Left colon (tissue), 2 donors: ENCODE measurements at regions not wholly inside any gene's neighbourhood (a gene's known extent, or its start where the extent isn't known, plus 50 kb on each side); places are given as distances from the start of the nearest gene placed in this dataset.

Source experiments
- ATAC-seq: fragments of 200-7000 bp; cut with Tn5 transposase; one replicate; pipeline ENCODE4 v1.9.1; 2020; ENCODE audit warnings: mild to moderate bottlenecking, moderate library complexity
- DNase-seq, 2 donors: peaks; one replicate each; pipeline ENCODE4 v3.0.0-alpha.2; 2020
- intact Hi-C, 2 donors: fragments of 100-400 bp; cut with DNase I in 1 of 2; cut with micrococcal nuclease in 1 of 2; formaldehyde crosslinking; loops; one replicate each; pipeline versions ENCODE4 v1.11.2 to v1.14.0; 2022; cut with DNase I, micrococcal nuclease
- donor health status: DM: no; HTN: no; CAD: no.
- donor health status: DM: yes; HTN: yes; CAD: no.

DNA sequence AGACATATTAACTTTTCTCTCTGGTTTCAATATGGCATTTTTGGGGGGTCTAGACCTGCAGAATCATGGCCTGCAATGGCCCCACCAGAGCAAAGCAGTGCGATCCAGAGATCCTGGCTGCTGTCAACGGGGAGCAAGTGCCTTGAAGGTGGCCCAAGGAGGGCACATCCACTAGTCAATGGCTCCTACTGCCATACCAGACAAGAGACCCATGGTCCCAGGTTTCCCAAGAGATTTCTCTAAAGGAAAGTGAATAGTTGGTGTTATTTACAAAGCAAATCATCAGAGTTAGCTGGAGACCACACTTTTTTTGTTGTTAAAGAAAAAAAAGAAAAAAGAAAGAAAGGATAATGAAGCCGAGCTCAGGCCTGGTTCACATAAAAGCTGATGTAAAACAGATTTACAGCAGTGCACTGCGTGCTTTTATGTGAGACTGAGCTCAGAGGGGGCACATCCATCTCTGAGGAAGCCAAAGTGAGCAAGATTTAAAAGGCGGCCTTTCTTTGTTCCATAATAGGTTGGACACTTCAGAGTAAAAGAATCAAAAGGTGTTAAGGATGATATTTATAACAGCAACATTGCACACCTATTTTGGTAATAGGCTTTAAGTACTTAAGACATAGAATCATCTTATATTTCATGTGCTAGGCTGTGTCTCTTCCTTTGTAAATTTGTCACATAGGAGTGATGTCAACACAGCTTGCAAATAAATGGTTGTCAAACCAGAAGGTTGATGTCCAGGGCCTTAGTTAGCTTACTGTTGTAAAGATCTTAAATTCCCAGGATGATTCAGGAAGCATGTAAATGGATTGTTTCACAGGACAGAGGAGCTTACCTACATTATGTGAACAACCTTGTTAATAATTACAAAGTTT is 201.3 kb upstream of the NTM start:
- ATAC-seq (no peak), DNase-seq (no peak)
- intact Hi-C loops: no loop called here

DNA sequence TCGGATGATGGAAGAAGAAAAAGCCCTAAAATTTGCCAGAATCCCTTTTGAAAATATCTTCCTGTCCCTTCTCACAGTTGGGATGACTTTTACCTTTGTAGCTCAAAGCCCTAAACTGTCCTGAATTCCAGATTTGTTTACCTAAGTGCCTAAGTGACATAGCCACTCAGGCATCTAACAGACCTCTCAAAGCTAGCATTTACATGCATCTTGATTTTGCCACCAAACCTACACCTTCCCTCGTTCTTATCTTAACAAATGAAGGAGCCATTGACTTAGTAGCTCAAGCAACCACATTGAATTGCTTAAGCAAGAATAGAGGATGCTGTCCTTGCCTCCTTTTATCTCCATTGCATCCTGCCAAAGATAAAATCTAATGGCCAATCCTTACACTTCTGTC is 198.4 kb upstream of the NTM start:
- intact Hi-C loops: no loop called here
- no peak for DNase-seq
- ATAC-seq: no peak

DNA sequence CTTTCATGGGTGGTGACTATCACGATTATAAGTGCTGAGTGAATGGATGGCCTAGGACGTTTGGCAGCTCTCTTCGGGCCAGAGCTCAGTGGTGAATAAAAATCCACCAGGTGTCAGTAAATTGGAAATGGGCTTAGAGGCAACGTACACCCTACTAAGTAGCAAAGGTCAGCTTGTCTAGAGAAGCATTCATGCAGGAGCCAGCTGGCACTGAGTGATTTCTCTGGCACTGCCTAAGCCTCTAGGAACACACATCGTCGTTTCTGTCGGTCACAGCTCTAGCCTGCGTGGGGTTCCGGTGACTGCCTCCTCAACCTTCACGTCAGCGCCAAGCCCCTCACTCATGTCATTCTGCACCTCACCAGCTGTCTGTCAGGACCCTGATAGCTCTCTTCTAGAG is 192.4 kb upstream of the NTM start:
- ATAC-seq: no peak
- intact Hi-C loops: no loop called here
- DNase-seq: no peak

DNA sequence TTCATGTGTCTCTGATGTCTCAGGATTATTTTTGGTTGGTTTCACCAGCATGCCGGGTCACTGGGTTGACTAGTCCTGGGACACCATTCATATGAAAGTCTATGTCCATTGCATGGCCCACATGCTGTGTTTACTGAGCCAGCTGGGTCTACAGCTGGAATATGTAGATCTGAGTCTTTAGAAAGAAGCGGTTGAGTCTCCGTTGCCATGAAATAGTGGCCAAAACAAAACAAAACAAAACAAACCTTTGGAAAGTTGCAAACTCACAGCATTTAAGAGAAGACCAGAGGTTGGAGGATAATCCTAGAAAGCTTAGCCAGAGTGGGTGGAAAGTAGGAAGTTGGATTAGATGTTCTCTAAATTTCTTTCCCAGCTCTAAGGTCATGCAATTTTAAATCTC is 191.8 kb upstream of the NTM start:
- ATAC-seq: no peak
- DNase-seq: no peak
- intact Hi-C loops: no loop called here

DNA sequence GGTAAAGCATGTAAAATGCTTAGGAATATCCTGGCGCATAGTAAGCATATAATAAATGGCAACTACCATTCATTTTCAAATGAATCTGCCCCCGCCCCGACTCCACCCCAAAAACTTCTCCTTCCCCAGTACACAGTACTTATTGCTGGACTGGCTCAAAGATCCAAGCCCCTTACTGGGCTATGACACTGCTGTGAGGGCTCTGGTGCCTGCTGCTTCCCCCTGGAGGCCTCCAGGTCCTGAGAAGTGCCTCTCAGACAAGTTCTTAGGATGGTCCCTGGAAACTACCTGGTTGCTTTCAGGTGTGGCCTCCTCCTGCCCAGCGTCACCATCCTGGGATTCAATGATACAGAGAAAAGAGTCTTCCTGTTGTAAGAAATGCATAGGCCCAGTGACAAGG is 190.6 kb upstream of the NTM start:
- DNase-seq (no peak), ATAC-seq (no peak)
- intact Hi-C loops: no loop called here

DNA sequence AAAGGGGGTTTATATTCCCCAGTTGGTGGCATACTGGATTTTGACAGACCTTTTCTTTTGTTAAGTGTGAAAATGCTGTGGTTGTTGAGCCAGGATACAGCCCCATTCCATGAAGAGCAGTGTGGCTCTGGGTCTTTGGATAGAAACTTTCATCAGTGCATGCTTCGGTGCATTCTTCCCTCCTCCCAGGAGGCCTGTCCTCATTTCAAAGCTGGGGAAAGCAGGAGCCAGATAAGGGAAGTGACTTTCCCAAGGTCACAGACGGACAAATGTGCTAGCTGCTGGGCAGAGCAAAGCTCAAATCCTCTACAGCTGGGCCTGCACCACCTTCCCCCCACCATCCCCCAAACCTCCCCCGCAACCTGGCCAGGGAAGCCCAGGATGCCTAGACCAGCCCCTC is 184.5 kb upstream of the NTM start:
- no peak for ATAC-seq
- intact Hi-C loops: no loop called here
- no peak for DNase-seq

DNA sequence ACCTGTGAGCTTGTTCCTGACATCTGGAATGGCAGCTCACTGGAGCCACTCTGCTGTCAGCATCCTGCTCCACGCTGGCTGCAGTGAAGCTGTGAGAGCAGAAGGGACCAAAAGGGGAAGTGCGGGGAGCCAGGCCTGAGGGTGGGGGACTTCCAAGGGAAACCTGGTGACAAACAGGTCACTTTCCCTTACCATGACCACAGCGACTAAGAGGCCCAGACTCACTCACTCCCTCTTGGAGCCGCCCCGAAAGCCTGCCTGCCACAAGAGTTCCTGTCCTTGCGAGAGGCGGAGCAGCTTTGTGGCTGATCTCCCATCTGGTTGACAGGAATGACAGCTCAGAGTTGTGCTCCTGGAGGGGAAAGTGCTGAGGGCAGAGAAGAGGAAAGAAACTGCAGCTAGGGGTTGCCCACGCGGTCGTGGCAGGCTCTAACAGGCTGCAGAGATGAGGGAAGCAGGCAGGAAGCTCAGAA is 183.8 kb upstream of the NTM start:
- DNase-seq (no peak), ATAC-seq (no peak)
- intact Hi-C loops: no loop called here

DNA sequence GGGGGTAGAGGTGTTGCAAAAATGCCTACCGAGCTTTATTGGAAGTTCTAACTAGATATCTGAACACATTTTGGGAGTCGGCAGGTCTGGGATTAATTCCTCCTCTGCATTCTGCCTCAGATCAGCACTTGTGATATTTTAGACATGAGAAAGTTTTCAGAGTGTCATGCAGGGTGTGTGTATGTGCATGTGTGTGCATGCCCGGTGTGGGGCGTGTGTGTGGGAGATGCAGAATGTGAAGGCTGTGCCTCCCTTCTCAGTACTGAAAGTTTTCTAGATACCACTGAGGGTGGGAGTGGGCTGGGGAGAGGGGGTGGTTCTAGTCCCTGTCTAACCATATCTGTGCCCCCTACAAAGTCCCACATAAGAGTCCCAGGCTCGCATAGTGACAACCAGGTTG is 180.0 kb upstream of the NTM start:
- no peak for ATAC-seq
- intact Hi-C loops: no loop called here
- DNase-seq: no peak

DNA sequence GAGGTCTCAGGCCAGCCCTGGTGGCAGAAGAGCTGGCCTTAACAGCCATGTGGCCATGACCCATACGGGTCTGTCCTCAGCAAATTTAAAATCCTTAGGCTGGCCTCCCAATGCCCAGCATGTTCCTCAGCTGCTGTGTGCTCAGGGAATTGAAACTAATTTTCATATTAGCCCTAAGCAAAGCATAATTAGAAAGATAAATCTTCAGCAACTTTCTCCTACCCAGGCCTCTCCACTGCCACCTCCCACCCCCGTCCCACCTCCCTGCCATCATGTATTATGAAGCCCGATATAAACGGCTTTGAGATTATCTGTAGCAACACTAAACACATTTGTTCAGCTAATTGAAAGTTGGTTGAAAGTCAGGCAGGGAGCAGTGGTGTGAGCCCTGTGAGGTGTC is 178.8 kb upstream of the NTM start:
- no peak for DNase-seq
- intact Hi-C loops: no loop called here
- ATAC-seq: no peak

DNA sequence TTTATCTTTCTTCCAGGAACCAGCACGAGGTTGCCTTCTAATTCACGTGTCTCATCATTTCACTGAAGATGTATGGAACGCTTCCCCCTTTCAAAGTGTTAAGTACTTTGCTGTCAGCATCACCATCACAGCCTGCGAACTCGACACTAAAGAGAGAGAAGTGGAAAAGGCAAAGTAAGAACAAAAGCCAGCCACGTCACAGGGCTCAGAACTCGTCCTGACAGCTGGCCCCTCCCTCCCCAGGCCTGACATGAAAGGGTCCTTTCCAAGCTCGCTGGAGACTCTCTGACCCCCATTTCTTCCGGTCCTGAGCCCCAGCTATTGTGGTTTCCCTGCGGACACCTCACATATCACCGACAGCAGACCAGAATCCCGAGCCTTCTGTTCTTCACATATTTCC is 177.8 kb upstream of the NTM start:
- intact Hi-C loops: no loop called here

DNA sequence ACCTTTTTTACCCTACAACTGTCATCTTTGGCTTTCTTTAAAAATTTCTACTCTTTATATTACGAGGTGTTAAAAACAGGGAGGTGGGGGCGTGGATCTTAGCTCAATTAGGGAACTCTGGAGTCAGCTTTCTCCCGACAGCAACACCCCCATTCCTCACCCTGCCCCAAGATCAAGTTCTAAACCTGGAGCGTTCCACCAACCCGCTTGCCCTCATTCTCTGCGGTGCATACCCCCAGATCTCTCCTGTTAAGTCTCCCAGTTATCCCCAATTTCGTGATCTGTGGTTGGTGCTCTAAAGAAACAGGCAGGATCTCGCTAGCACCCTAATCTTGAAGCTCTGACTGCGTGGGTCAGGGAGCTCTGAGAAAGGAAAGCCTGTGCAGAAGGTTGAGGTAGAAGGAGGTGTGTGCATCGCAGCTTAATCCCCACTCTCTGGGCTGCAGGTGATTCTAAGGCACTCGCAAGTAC is 177.3 kb upstream of the NTM start:
- ATAC-seq (no peak), DNase-seq (no peak)
- intact Hi-C loops: no loop called here

More for the DNA sequence above, 177.8 kb upstream of the NTM start:
- ATAC-seq (no peak), DNase-seq (no peak)

DNA sequence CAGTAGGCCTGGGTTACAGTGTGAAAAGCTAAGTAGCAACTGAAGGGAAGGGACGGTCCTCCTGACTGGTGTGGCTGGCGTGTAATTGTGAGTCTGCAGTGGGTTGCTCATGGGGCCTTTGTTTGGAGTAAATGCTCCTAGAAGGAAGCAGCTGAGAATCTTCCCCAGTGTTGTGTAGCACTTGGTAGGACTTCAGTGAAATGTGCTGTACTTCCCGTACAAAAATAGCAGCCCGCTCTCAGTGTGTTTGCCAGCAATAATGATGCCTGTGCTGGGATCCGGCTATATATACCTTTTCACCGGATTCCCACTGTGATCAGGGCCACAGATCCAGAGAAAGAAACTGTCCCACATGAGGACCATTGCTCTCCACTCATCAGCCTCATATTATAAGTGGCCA is 175.7 kb upstream of the NTM start:
- intact Hi-C loops: no loop called here
- ATAC-seq (no peak), DNase-seq (no peak)

DNA sequence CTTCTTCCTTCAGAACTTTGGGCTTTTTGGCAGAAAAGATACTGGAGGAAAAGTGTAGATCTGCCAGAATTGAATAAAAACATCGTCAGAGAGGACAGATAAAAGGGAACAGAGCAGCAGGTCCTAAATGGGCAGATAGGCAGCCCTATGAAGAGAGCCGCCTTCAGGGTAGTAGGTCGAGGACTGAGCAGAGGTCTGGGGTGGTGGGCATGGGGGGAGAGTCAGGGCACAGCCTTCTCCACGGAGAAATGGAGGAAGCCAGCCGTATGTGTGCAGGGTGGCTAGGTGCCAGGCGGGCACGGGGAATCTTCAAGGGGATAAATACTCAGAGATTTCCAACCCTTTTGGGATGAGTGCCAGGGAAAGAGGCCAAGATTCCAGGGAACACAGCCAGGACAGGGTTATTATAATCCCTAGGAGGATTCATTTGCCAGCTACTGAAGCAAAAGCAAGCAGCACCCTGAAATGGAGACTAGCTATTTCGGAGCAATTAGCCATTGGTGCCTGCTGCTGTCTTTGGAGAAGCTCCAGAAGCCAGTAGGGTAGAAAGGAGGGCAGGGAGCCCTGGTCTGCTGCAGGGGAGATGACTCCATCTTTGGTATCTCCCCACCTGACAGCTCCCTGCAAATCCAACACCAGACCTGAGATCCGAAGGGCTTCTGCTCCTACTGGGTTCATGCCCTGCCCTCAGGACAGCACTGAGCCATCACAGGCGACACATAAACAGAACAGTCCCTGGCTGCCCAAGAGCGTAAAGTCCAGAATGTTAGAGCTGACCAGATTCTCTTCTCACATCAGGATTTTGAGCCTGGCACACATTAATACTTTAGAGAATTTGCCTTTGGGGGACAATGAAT is 174.5 kb upstream of the NTM start:
- ATAC-seq (peak; percentile 46), DNase-seq (peak; percentile 31 to 38)
- intact Hi-C loops: no loop called here

DNA sequence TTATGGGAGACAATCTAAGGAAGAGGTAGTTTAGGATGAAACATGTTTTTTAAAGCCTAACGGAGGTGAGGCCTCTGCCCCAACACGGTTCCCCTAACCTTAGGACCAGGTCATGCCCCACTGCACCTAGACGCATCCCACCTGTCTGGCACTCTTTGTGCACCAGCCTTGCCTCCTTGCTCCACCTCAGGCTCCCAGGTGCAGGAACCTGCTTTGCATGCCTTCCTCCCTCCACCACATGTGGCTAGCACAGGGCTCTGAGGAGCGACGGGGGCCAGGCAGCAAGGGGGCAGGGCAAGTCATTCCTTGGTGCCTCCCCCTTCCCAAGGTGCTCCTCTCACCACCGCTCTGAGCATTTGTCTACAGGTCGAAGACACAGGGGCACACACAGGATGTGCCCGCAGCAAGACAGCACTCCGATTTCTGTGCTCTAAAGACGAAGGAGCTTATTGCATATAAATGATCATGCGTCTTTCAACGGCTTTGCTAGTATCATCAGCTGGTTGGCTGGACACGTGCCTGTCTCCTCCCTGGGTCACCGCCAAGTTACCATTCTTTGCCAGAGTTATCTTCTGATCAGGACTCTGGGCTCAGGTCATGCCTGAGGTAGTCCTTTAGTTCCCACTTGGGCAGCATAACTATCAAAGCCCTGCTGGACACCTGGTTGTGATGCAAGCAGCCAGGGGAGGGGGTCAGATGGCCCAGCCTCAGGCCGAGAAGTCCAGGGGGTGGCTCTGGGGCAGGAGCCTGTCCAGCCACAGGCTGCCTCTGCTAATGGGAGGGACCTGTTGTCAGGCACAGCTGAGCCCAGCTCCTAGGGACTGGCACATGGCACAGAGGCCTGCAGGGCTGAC is 172.0 kb upstream of the NTM start:
- intact Hi-C loops: no loop called here
- no peak for ATAC-seq
- no peak for DNase-seq

DNA sequence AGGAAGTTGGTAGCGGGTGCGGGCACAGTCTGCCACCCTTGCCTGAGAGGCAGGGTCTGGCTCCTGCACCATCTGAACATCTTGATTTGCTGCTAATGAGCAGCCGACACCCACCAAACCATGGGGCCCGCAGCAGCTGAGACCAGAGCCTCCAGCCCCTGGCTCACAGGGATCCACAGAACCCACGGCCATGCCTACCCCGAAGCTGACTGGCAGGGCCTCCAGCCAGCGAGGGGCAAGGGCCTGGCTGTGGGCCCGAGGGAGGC is 171.5 kb upstream of the NTM start:
- intact Hi-C loops: no loop called here
- ATAC-seq: no peak
- no peak for DNase-seq

DNA sequence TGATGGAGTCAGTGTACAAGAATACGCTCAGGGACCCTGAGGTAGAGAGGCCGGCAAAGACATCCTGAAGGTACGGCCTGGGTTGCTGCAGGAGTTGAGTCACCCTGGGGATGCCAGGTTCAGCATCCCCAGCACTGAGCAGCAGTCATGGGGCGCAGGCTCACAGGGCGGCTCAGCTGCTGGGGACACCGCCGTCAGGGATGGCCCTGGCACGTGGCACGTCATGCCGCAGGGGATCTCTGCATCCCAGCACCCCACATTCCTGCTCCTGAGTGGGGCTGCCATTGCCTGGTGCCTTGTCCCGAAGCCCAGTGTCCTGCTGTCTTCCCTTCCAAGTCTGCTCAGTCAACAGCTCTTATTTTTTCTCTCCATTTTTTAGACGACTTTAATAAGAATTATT is 168.7 kb upstream of the NTM start:
- ATAC-seq (no peak), DNase-seq (no peak)
- intact Hi-C loops: no loop called here

DNA sequence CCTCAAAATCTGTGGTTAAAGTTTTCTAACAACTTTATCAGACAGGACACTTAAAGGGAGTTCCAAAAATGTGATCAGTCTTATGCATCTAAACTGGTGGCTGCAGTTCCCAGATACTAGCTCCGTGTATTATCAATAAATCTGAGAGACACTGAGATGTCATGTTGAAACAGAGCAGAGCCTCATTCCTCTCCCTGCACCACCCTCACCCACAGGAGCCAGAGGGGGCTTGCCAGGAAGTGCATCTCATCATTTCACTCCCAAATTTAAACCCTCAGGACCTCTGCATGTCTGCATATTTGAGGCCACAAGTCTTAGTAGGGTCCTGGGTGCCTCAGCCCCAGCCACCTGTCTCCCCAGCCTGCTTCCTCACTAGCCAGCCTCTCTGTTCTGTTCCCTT is 167.4 kb upstream of the NTM start:
- DNase-seq (no peak), ATAC-seq (no peak)
- intact Hi-C loops: no loop called here

DNA sequence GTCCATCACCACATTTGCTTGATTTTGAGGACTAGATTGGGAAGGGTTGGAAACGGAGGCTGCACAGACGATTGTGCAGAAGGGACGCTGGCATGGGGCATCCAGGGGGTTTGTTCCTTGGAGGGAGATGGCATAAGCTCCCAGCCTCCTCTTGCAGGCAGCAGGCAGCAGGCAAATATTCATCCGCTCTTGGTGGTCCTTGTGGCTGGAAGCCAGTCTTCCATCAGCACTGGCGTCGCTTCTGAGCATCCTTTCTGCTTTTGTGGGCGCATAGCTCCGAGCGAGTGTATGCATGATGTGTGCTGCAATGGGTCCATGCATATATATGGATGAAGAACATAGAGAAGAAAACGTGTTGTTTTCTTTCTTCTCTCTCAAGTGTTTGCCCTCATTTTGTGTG is 166.1 kb upstream of the NTM start:
- DNase-seq (no peak), ATAC-seq (no peak)
- intact Hi-C loops: no loop called here

DNA sequence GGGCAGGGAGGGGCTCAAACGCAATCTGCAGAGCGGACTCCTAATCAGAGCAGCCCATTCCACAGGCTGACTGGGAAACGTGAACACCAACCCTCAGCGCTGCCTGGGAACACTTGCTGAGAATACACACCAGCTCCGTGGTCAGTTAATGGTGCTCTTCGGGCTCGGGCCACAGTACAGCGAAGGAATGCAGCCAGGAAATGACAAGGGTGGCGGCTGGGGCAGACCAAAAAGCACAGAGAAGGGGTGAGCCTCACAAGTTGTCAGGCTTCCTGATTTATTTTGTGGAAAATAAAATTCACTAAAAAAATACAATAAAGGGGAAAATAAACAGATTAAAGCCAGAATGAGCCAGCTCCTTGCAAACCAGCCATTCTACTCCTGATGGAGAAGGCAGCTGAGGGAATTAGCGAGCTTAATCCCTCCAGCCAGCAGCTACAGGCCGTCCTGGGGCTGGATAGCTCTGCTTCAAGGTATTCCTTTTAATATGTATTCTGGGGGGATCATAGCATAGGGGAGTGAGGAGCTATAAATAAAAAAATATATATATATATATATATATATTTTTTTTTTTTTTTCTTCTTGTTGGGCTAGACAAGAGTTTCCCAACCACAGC is 165.5 kb upstream of the NTM start:
- ATAC-seq: no peak
- intact Hi-C loops: no loop called here
- no peak for DNase-seq
